ENCODE measurements at regions not wholly inside any gene's neighbourhood (a gene's known extent, or its start where the extent isn't known, plus 50 kb on each side); places are given as distances from the start of the nearest gene placed in this dataset.

- TF ChIP-seq EZH2 (IDR thresholded peaks at IDR 0.05; ENCODE audit: insufficient read depth, poor library complexity, severe bottlenecking): no peak
- TF ChIP-seq EZH2phosphoT487 (IDR thresholded peaks at IDR 0.05; ENCODE audit: insufficient read depth, low read depth): no peak
These were observed 215.5 kb upstream of the PRKCQ start for GRCh38 chr10:6795541-6795940.
